Activated naive CD4-positive, alpha-beta T cell treated with anti-CD3 and anti-CD28 coated beads, Interleukin-2, amount 50 U/mL, for 24 hours (primary cell): ENCODE measurements at regions not wholly inside any gene's neighbourhood (a gene's known extent, or its start where the extent isn't known, plus 50 kb on each side); places are given as distances from the start of the nearest gene placed in this dataset.
"Not testable (repeated sequence)": the region's sequence is repeated elsewhere in the genome, so short reads cannot be mapped to it uniquely, and the experiment has no call there.

ENCODE experiments used
- H3K27ac Mint-ChIP-seq: one replicate; pipeline ENCODE4 v1.8.0; 2021; ENCODE audit warnings: mild to moderate bottlenecking, mixed read lengths
- H3K27me3 Mint-ChIP-seq: one replicate; pipeline ENCODE4 v1.8.0; 2021; ENCODE audit warnings: mixed read lengths
- H3K36me3 Mint-ChIP-seq: one replicate; pipeline ENCODE4 v1.8.0; 2021; ENCODE audit warnings: mixed read lengths
- H3K4me1 Mint-ChIP-seq: one replicate; pipeline ENCODE4 v1.8.0; 2021; ENCODE audit warnings: mixed read lengths
- H3K4me3 Mint-ChIP-seq: one replicate; pipeline ENCODE4 v1.8.0; 2021; ENCODE audit warnings: mild to moderate bottlenecking, mixed read lengths
- H3K9me3 Mint-ChIP-seq: one replicate; pipeline ENCODE4 v1.8.0; 2021; ENCODE audit warnings: mixed read lengths

DNA sequence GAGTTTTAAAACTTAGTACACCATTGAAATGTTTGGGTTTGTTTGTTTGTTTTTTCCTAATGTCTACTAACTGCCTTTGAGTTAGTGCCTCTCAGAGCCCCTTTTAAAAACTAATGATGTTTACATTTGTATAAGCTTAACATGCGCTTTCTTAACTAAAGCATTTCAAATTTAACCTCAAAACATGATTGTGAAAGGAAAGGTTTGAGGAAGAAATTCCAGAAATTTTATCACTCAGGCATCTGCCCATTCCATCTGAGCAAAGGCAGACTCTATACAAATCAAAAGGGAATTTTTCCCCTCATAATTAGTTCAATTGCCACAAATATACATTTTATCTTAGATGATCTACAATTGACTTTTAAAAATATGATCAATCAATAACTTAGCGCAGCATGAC is 230.7 kb upstream of the CAND1 start:
- Mint-ChIP-seq H3K4me1 (peaks cover 10% of the 10 kb centered on the region), H3K9me3 (no peaks in the 10 kb centered on the region), H3K36me3 (peaks cover 3% of the 10 kb centered on the region), H3K27me3 (no peaks in the 10 kb centered on the region), H3K27ac (no peak overlapping the region), H3K4me3 (no peak overlapping the region)

DNA sequence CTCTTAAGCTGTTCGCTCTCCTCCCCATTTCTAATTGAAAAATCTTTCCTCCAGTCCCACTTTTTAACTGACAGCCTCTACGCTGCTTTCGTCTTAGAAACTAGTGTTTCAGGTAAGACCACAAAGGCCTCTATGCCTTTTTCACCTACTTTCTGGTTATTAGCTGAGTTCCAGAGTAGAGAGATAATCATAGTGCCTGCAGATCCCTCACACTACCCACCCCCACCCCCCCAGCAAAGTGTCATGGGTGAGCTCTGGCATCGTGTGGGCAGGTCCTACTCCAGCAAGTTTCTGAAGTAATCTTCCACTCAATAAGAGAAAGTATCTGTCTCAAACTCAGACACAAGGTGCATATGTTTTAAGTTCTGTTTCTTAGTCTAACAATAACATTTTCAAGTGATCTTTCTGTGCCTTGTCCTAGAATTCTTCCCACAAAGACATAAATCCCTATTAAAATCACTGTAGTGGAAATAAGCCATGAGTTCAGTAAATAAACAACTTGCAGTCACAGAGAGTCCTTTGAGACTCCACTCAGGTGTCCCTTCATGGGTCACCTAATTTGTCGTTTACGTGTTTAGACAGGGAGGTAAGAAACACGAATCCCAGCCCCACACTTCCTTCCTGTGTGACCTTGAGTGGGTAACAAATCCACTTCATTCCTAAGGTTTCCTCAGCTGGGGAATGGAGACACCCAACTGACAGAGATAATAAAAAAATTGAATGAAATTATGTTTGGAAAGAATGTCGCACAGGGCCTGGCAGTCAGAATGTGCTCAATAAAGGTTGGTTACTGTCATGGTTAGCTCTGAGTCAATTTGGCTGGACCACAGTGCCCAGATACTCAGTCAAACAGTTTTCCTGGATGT is 228.9 kb upstream of the CAND1 start:
- Mint-ChIP-seq H3K36me3 (peaks cover 3% of the 10 kb centered on the region), H3K27ac (peak overlapping the region; percentile 43), H3K4me3 (no peak overlapping the region), H3K9me3 (no peaks in the 10 kb centered on the region), H3K4me1 (peaks cover 11% of the 10 kb centered on the region), H3K27me3 (no peaks in the 10 kb centered on the region)

DNA sequence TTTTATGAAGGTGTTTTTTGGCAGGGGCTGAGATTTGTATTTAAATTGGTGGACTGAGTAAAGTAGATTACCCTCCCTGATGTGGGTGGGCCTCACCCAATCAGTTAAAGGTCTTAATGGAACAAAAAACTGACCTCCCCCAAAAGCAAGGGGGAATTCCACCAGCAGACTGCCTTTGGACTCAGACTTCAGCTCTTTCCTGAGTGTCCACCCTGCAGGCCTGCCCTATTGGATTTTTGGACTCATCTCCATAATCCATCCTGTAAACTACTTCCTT is 228.4 kb upstream of the CAND1 start:
- Mint-ChIP-seq H3K27me3 (no peaks in the 10 kb centered on the region), H3K27ac (no peak overlapping the region), H3K4me3 (no peak overlapping the region), H3K9me3 (no peaks in the 10 kb centered on the region), H3K4me1 (peaks cover 11% of the 10 kb centered on the region), H3K36me3 (peaks cover 3% of the 10 kb centered on the region)

DNA sequence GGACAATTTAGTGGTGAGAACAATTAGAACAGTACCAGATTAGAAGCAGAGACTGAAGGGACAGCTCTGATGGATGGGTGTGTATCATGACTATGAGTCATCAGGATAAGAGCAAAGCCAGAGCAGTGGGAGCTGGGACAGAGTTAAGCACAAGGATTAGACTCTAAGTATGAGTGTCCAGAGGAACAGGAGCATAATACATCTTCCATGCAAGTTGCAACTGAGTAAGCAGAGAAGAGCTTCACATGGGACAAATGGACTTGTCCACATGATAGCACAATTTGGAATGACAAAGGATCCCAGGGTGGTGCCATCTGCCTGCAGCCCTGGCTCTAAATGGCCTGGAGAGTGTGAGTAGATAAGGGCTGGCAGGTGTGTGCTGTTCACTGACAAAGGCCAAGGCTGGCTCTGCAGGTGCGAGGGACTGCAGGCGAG is 226.4 kb upstream of the CAND1 start:
- Mint-ChIP-seq H3K4me3 (no peak overlapping the region), H3K27me3 (no peaks in the 10 kb centered on the region), H3K36me3 (no peaks in the 10 kb centered on the region), H3K4me1 (peaks cover 11% of the 10 kb centered on the region), H3K9me3 (no peaks in the 10 kb centered on the region), H3K27ac (no peak overlapping the region)

DNA sequence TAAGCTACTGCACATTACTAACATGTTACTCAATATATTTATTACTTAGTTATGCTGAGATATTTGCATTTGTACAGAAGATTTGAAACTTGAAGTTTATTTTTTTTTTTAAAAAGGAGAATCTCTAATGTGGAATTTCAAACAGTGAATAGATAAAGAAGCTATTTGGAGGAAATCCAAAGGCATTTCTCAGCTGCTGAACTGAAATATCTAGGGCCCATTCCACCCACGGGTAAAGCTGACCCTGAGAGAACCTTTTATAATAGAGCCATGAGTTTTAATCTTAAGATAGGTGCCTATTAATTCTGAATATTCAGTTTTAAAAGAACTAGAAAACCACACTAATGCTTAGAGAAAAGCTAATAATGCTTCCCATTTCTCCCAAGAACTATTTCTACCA is 225.4 kb upstream of the CAND1 start:
- H3K9me3 Mint-ChIP-seq: no peaks in the 10 kb centered on the region
- H3K27ac Mint-ChIP-seq: no peak overlapping the region
- H3K4me1 Mint-ChIP-seq: peaks cover 11% of the 10 kb centered on the region
- no peaks in the 10 kb centered on the region for H3K27me3 Mint-ChIP-seq
- H3K4me3 Mint-ChIP-seq: no peak overlapping the region
- H3K36me3 Mint-ChIP-seq: no peaks in the 10 kb centered on the region

DNA sequence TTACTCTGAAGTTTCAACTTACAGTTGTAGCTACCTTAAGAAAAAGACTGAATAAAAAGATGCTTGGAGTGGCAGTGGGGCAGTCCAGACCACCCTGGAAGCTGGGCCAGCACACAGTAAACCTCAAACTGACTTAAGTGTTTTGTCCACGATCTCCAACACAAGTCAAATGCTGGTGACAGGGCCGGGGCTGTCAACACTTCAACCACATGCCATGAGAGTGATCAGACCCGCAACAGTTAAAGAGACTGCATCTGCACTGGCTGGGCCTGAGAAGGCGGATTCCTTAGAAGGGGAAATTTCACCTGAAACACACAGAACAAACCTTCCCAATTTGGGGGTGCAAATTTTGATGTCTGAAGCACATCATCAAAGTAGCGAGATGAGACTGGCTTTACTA is 223.5 kb upstream of the CAND1 start:
- Mint-ChIP-seq H3K27me3 (no peaks in the 10 kb centered on the region), H3K36me3 (no peaks in the 10 kb centered on the region), H3K9me3 (no peaks in the 10 kb centered on the region), H3K4me3 (no peak overlapping the region), H3K4me1 (peaks cover 3% of the 10 kb centered on the region), H3K27ac (no peak overlapping the region)

DNA sequence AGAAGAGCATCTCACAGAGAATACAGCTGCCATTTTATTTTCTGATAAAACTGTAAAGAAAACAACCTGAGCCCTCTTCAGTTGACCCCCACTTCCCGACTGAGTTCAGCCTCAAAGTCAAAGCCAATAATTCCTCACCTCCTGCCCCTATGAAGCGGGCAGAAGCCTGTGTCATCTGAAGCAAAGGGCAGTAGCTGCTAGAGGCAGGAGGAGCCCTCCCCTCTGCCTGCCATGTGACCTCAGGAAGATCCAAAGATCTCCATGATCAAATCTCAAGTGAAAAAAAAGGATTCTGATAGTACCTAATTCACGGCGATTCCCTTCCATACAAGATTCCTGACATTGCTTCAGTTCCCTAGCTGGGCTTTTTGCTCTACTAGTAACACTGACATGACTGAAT is 223.1 kb upstream of the CAND1 start:
- no peaks in the 10 kb centered on the region for H3K36me3 Mint-ChIP-seq
- peaks cover 3% of the 10 kb centered on the region for H3K4me1 Mint-ChIP-seq
- H3K4me3 Mint-ChIP-seq: no peak overlapping the region
- H3K9me3 Mint-ChIP-seq: no peaks in the 10 kb centered on the region
- H3K27me3 Mint-ChIP-seq: no peaks in the 10 kb centered on the region
- H3K27ac Mint-ChIP-seq: no peak overlapping the region

DNA sequence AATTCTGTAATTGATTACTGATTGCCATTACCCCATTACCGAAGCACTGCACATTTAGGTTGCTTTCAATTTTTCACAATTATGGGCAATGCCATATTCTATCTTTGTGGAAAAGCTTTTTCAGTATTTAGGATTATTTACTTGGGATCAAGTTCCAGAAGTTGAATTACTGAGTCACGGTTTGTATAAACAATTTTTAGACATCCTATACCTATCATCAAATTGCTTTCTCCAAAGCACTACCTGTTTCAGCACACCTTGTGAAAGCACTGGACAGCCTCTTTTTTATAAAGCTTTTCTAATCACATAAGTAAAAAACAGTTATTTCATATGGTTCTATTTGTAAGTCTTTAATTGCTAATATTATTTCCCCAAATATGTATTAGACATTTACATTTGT is 221.5 kb upstream of the CAND1 start:
- peaks cover 3% of the 10 kb centered on the region for H3K4me1 Mint-ChIP-seq
- no peak overlapping the region for H3K27ac Mint-ChIP-seq
- H3K36me3 Mint-ChIP-seq: no peaks in the 10 kb centered on the region
- no peak overlapping the region for H3K4me3 Mint-ChIP-seq
- no peaks in the 10 kb centered on the region for H3K27me3 Mint-ChIP-seq
- H3K9me3 Mint-ChIP-seq: no peaks in the 10 kb centered on the region

DNA sequence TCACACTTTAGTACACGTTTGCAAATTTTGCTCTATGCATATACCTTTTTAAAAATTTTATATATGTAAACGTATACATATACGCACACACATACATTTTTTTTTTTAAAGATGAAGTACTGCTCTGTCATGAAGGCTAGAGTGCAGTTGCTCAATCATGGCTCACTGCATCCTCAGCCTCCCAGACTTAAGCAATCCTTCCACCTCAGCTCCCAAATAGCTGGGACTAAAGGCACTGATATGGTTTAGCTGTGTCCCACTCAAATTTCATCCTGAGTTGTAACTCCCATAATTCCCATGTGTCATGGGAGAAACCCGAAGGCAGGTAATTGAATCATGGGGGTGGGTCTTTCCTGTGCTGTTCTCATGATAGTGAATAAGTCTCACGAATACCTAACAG is 220.8 kb upstream of the CAND1 start:
- no peaks in the 10 kb centered on the region for H3K27me3 Mint-ChIP-seq
- H3K9me3 Mint-ChIP-seq: no peaks in the 10 kb centered on the region
- H3K4me1 Mint-ChIP-seq: peaks cover 3% of the 10 kb centered on the region
- H3K27ac Mint-ChIP-seq: no peak overlapping the region
- H3K36me3 Mint-ChIP-seq: no peaks in the 10 kb centered on the region
- no peak overlapping the region for H3K4me3 Mint-ChIP-seq

DNA sequence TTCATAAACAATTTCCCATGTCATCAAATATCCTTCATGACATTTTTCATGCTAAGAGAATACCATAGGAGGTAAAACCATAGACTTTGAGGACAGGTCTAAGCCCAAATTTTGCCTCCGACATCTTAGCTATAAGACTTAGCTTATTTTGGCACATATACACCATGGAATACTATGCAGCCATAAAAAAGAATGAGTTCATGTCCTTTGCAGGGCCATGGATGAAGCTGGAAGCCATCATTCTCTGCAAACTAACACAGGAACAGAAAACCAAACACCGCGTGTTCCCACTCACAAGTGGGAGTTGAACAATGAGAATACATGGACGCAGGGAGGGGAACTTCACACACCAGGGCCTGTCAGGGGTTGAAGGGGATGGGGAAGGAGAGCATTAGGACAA is 220.0 kb upstream of the CAND1 start:
- H3K27ac Mint-ChIP-seq, H3K4me3 Mint-ChIP-seq, H3K9me3 Mint-ChIP-seq, H3K4me1 Mint-ChIP-seq, H3K27me3 Mint-ChIP-seq, H3K36me3 Mint-ChIP-seq: not testable (repeated sequence)

DNA sequence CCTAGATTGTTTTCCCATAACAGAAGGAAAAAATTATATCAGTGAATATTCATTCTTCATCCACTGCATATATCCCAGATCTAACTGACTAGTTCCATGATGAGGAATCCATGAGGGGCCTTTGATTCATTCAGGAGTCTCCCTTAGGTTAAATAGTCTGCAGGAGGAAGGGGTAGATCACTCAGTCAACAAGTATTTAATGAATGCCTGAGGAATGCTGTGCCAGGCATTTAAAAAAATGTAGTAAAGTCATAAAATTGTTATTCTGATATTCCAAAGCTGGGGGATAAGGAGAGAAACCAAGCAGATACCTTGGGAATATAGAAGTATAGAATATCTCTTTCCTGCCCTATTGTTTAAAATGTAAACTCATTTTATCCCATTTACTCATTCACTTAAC is 216.2 kb upstream of the CAND1 start:
- no peak overlapping the region for H3K27ac Mint-ChIP-seq
- no peaks in the 10 kb centered on the region for H3K36me3 Mint-ChIP-seq
- H3K27me3 Mint-ChIP-seq: no peaks in the 10 kb centered on the region
- no peaks in the 10 kb centered on the region for H3K4me1 Mint-ChIP-seq
- H3K4me3 Mint-ChIP-seq: no peak overlapping the region
- H3K9me3 Mint-ChIP-seq: no peaks in the 10 kb centered on the region

DNA sequence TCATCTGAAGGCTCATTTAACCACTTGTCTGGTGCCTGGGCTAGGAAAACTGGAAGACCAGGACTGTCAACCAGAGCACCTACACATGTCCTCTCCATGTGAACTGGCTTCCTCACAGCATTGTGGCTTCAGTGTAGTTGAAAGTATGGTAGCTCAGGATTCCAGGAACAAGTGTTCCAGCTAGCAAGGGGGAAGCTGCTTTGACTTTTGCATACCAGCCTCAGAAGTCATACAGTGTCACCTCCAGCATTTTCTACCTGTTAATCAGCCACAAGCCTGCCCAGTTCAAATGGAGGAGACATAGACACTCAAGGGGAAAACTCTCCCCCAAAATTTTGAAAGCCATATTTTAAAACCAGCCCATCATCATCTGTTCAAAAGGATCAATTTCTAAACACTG is 212.8 kb upstream of the CAND1 start:
- no peak overlapping the region for H3K27ac Mint-ChIP-seq
- no peak overlapping the region for H3K4me3 Mint-ChIP-seq
- H3K9me3 Mint-ChIP-seq: no peaks in the 10 kb centered on the region
- no peaks in the 10 kb centered on the region for H3K27me3 Mint-ChIP-seq
- H3K36me3 Mint-ChIP-seq: peaks cover 2% of the 10 kb centered on the region
- peaks cover 21% of the 10 kb centered on the region for H3K4me1 Mint-ChIP-seq

DNA sequence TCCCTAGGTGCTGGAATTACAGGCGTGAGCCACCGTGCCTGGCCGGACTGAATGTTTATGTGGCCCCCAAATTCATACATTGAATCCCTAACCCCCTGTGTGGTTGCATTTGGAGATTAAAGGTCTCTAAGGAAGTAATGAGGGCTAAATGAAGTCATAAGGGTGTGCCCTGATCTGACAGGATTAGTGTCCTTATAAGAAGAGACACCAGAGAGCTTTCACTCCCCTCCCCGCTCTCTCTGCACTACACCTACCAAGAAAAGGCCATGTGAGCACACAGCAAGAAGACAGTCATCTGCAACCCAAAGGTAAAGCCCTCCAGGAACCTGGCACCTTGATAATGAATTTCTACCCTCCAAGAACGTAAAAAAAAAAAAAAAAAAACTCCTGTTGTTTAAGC is 212.1 kb upstream of the CAND1 start:
- H3K27ac Mint-ChIP-seq: no peak overlapping the region
- no peaks in the 10 kb centered on the region for H3K9me3 Mint-ChIP-seq
- peaks cover 4% of the 10 kb centered on the region for H3K36me3 Mint-ChIP-seq
- H3K4me3 Mint-ChIP-seq: no peak overlapping the region
- peaks cover 3% of the 10 kb centered on the region for H3K27me3 Mint-ChIP-seq
- peaks cover 22% of the 10 kb centered on the region for H3K4me1 Mint-ChIP-seq

DNA sequence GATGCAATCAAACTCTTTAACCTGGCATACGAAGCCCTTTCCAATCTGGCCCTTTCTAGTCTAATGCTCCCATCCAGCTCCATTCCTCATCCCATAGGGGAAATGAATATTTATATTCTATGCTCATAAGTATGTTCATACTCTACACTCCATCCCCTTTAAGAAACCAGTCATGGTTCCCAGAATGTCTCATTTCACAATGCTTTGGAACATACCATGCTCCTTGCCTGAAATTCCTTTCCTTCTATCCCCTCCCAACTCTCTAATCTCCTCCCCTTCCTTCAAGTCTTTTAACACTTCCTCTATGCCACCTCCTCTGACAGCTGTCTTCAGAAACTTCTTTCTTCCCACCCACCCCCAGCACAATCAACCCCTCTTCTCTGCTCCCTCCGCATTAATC is 207.0 kb upstream of the CAND1 start:
- H3K36me3 Mint-ChIP-seq: peaks cover 6% of the 10 kb centered on the region
- no peaks in the 10 kb centered on the region for H3K9me3 Mint-ChIP-seq
- peaks cover 34% of the 10 kb centered on the region for H3K4me1 Mint-ChIP-seq
- peaks cover 5% of the 10 kb centered on the region for H3K27me3 Mint-ChIP-seq
- H3K4me3 Mint-ChIP-seq: no peak overlapping the region
- peak overlapping the region; percentile 6 for H3K27ac Mint-ChIP-seq

DNA sequence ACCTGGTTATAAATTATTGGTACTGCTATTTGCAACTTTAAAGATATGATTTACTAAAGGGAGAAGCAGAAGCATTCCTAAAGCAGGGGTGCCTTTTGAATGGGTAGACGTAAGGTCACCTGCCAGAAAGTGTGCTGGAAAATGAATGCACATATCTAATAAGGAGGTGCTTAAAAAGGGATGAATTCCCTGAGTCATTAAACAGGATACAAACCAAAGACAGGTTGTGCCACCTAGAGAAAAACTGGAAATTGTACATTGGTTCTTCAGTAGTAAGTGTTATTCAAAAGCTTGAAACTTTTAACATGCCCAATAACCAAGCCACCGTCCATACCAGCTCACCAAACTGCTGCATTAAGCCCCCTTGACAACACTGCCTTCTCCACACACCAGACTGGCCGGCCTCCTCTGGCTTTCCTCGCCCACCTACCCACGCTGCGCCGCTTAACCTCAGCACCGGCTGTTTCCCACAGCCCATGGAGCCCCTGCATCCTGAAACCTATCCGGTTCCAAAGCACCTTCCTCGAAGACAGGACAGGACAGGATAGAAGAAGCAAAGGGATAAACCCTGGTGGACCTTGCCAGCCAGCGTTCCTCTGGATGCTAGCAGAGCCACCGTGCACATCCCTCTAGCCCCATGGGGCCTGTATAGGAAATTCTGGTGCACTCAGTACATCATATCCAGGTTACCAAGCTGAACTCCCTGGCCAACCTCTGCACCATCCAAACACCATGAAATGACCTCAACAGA is 201.5 kb upstream of the CAND1 start:
- Mint-ChIP-seq H3K27ac (peak overlapping the region; percentile 84), H3K27me3 (no peaks in the 10 kb centered on the region), H3K36me3 (no peaks in the 10 kb centered on the region), H3K9me3 (no peaks in the 10 kb centered on the region), H3K4me1 (peaks cover 39% of the 10 kb centered on the region), H3K4me3 (peak overlapping the region; percentile 96)

DNA sequence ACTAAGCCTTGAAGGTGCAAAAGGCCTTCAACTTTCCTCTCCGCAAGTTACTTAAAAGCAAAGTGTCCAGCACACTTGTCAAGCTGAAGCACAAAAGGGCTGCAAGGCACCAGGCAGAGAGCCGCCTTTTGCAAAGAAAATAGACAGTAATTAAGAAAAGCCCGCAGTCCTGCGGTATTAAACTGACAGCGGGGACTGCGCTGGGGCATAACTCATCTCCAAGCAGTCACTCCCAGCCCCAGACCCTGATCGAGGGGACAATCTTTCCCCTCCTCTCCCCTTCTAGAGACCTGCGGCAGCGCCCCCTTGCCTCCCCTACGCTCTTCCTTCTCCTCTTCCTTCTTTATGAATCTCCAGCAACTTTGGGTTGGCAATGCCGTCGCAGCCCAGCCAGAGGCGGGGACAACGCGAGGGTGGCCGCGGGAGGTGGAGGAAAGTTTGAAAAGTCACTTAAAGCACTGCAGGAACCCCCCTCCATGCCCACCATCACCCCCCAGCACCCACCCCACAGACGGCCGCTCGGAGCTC is 200.9 kb upstream of the CAND1 start:
- Mint-ChIP-seq H3K4me3 (peak overlapping the region; percentile 96), H3K36me3 (no peaks in the 10 kb centered on the region), H3K27ac (peak overlapping the region; percentile 84), H3K9me3 (no peaks in the 10 kb centered on the region), H3K4me1 (peaks cover 42% of the 10 kb centered on the region), H3K27me3 (no peaks in the 10 kb centered on the region)
